SK-N-MC (cell line): ENCODE measurements at regions not wholly inside any gene's neighbourhood (a gene's known extent, or its start where the extent isn't known, plus 50 kb on each side); places are given as distances from the start of the nearest gene placed in this dataset.

ENCODE experiments used
- EZH2 ChIP-seq: fragments of 200-600 bp; sonication (generic); IDR thresholded peaks from one replicate; pipeline ENCODE4 v1.6.1; 2017; ENCODE audit warnings: antibody characterized with exemption
- POLR2AphosphoS5 ChIP-seq: IDR thresholded peaks from 2 replicates; pipeline ENCODE4 v1.6.1; 2012; ENCODE audit warnings: mild to moderate bottlenecking, low read depth, low read length, borderline replicate concordance

- no peak for TF ChIP-seq POLR2AphosphoS5
- TF ChIP-seq EZH2, result no peak
Observed at GRCh38 chr1:5365751-5366150, 626.5 kb downstream of the NPHP4 start.
